ENCODE measurements at regions not wholly inside any gene's neighbourhood (a gene's known extent, or its start where the extent isn't known, plus 50 kb on each side); places are given as distances from the start of the nearest gene placed in this dataset.

DNA sequence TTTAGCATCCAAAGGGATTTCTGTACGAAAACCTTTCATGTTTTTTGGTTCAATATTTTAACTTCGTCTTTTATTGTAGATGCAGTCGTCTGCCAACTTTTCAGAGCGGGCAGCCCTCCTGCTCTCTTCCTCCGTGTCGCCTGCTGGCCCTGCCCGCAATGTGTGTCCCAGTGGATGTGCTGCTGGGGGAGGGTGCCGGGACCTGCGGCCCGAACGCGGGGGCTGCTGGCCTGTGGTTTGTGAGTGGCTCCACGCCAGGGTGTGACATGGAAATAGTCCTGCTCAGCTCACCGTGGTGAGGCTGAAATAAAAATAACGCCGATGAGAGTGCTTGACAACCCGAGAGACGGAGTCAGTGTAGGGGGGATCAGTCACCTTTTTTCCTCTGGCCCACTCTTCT is 59.7 kb upstream of the GRPEL1 start:
- H3K27ac ChIP-seq, result no peak overlapping the region
- CTCF ChIA-PET, result interaction anchor here (0.7 kb wide), 1 partner anchor 46 kb away, joined by 3 read pairs; no protein-coding TSS in a partner anchor
- TF ChIP-seq, protein P1, sequence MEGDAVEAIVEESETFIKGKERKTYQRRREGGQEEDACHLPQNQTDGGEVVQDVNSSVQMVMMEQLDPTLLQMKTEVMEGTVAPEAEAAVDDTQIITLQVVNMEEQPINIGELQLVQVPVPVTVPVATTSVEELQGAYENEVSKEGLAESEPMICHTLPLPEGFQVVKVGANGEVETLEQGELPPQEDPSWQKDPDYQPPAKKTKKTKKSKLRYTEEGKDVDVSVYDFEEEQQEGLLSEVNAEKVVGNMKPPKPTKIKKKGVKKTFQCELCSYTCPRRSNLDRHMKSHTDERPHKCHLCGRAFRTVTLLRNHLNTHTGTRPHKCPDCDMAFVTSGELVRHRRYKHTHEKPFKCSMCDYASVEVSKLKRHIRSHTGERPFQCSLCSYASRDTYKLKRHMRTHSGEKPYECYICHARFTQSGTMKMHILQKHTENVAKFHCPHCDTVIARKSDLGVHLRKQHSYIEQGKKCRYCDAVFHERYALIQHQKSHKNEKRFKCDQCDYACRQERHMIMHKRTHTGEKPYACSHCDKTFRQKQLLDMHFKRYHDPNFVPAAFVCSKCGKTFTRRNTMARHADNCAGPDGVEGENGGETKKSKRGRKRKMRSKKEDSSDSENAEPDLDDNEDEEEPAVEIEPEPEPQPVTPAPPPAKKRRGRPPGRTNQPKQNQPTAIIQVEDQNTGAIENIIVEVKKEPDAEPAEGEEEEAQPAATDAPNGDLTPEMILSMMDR (conservative IDR thresholded peaks at IDR 0.05; ENCODE audit: low read depth), result no peak
- DNase-seq (ENCODE audit: low spot score), result no peak
- POLR2A ChIA-PET (ENCODE audit: low non-redundant PET), result no interaction called here

- H3K27ac ChIP-seq, result no peak overlapping the region
- DNase-seq (ENCODE audit: low spot score), result no peak
- TF ChIP-seq, protein P1 (conservative IDR thresholded peaks at IDR 0.05; ENCODE audit: low read depth), result no peak
- ChIA-PET CTCF (no interaction called here), POLR2A (ENCODE audit: low non-redundant PET) (no interaction called here)
Measured at GRCh38 chr4:7126981-7127380, 59.1 kb upstream of the GRPEL1 start.

- peak overlapping the region; percentile 89 for H3K27ac ChIP-seq
- TF ChIP-seq, protein P1 (conservative IDR thresholded peaks at IDR 0.05; ENCODE audit: low read depth), result no peak
- CTCF ChIA-PET, result no interaction called here
- POLR2A ChIA-PET (ENCODE audit: low non-redundant PET), result no interaction called here
- peak; percentile 35 for DNase-seq (ENCODE audit: low spot score)
Measured at GRCh38 chr4:7124689-7125442, 57.0 kb upstream of the GRPEL1 start.

DNA sequence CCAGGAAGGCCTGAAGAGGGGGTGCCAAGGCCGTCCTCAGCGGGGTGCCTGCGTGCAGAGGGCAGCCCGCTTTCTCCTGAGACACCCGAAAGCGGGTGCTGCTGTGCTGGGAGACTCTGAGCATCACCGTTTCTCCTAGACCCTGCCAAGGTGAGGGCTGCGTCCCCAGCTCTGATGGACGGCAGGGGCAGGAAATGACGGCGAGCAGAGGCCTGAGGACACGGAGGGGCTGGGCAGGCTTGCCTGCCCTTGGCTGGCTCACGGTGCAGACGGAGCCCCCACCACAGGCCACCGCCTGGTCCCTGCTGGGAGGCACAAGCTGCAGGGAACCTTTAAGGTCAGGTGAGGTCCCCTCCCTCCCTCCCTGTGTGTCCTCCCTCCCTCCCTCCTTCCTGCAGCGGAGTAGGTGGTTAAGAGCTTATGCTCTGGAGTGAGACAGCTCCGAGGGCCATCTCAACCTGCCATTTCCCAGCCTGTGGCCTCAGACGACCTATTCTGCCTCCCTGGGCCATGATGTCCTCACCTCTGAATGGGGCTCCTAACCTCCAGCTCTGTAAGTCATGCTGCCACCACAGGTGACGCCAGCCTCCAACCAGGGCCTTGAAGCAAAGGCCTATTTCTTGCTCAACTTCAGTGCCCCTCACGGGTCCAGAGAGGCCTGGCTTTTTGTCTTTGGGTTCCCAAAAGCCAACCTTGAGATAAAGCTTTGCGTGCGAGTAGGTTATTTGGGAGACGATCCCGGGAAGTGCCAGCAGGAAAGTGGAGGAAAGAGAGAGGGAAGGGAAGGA is 54.2 kb upstream of the GRPEL1 start:
- ChIA-PET CTCF (no interaction called here), POLR2A (ENCODE audit: low non-redundant PET) (no interaction called here)
- H3K27ac ChIP-seq, result no peak overlapping the region
- TF ChIP-seq, protein P1 (conservative IDR thresholded peaks at IDR 0.05; ENCODE audit: low read depth), result no peak
- no peak for DNase-seq (ENCODE audit: low spot score)

- POLR2A ChIA-PET (ENCODE audit: low non-redundant PET), result no interaction called here
- CTCF ChIA-PET, result no interaction called here
Measured at GRCh38 chr4:7121174-7121573, 53.3 kb upstream of the GRPEL1 start.

DNA sequence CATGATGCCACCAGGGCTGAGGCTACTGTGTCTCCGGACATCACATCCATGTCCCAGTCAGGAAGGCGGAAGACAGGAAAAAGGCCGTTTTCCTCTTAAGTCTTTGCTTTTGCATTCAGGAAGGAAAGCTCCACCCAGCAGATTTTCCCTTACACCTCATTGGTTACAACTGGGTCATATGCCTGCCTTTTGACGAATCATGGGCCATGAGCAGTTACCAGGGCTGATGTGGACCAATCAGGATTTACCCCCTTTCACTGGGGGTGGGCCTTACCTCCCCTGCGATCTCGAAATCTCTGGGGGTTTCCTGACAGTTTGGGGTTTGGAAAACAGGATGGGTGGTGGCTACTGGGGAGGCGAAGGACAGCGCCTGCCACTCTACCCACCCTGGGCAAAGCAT is 52.5 kb upstream of the GRPEL1 start:
- DNase-seq (ENCODE audit: low spot score), result peak; percentile 42
- CTCF ChIA-PET, result no interaction called here
- TF ChIP-seq, protein P1 (conservative IDR thresholded peaks at IDR 0.05; ENCODE audit: low read depth), result no peak

More at GRCh38 chr4:7121174-7121573, 53.3 kb upstream of the GRPEL1 start:
- TF ChIP-seq, protein P1 (conservative IDR thresholded peaks at IDR 0.05; ENCODE audit: low read depth), result no peak
- H3K27ac ChIP-seq, result no peak overlapping the region
- DNase-seq (ENCODE audit: low spot score), result no peak

More for the DNA sequence above, 52.5 kb upstream of the GRPEL1 start:
- H3K27ac ChIP-seq, result no peak overlapping the region
- POLR2A ChIA-PET (ENCODE audit: low non-redundant PET), result no interaction called here
